Activated CD4-positive, CD25-positive, alpha-beta regulatory T cell treated with anti-CD3 and anti-CD28 coated beads, Interleukin-2, amount 50 U/mL, for 24 hours (primary cell): ENCODE measurements at regions not wholly inside any gene's neighbourhood (a gene's known extent, or its start where the extent isn't known, plus 50 kb on each side); places are given as distances from the start of the nearest gene placed in this dataset.
"Not testable (repeated sequence)": the region's sequence is repeated elsewhere in the genome, so short reads cannot be mapped to it uniquely, and the experiment has no call there.

Experiments used
- ATAC-seq, 2 donors: fragments of 150-1000 bp; cut with Tn5 transposase; one replicate each; pipeline ENCODE4 v1.10.0; 2021; ENCODE audit warnings: mild to moderate bottlenecking in 1 of 2, moderate library complexity in 1 of 2

DNA sequence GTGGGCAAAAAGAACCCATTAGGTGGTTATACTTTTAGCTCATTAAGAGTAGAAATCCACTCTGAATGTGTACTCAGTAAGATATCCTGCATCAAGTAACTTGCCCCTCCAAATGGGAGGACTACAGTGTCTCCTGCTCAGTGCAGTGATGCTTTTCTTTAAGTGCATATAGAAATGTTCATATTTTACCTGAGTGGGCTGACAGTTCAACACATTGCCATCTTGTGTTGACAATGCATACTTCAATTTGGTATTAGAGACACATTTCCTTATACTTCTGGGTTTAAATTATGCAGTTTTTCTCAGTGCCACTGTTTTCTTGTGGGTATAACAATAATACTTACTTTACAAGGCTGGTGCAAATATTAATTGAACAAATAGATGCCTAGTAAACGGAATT is 318.6 kb upstream of the TMPRSS15 start:
- ATAC-seq, result no peak

DNA sequence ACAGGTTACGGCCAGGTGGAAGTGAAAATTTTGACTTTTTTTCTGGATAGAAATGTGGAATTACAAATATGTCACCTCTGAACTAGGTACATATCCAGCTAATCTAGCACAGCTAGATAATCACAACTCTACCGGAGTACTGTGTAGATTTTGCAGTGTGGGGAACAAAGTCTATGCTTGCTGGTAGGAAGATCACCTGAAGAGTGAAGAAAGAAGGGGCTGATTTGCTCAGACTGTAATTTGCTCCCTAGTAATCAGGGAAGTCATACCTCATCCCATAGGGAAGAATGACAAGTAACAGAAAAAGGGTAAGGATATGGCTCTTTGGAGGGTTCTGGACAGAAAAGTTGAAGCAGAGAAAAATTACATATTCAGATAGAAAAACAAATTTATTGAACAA is 319.6 kb upstream of the TMPRSS15 start:
- no peak for ATAC-seq

DNA sequence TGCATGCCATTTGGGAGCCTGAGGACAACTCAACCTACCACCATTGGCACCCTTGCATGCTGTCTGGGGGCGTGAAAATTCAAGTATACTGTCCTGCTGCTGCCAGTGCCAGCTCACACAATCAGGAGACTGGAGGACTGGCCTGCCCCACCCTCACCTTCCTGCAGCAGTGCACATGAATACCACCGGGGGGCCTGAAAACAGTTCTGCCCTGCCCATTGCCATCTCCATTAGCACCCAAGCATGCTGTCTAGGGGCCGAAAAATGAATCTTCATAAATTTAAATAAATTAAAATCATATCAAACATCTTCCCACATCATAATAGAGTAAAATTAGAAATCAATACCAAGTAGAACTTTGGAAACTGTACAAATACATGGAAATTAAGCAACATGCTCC is 322.1 kb upstream of the TMPRSS15 start:
- ATAC-seq, result no peak

DNA sequence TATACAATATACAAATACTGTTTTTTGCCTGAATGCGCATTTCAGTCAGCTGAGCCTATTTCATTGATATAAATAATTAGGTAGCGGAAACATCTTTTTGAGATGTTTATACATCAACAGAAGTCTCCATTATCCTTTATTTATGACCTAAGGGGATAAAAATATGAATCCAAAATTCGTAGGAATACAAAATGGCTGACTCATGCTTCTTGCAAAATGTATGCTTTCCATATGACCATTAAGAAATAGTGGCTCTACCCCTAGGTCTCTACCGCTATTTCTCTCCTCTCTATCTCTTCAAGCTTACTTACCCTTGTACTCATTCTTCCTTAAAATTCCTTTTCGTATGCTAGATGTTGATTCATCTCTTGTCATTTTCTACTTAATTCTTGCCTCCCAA is 338.4 kb upstream of the TMPRSS15 start:
- no peak for ATAC-seq

DNA sequence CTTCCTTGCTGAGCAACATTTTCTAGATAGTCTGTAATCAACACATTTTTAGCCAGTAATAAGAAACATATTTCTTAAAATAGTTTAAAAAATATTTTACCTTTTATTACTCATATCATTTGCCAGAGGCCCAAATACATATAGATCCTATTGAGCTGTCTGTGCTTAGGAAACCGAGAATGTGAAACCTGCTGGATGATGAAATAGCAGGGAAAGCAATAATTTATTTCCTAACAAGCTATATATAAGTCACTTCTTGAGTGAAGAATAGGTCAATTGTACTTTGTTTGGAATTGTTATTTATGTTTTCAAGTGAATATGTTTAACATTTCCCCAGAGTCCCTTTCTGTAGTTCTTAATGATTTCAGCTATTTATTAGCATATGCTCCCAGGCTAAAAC is 339.9 kb upstream of the TMPRSS15 start:
- no peak for ATAC-seq

DNA sequence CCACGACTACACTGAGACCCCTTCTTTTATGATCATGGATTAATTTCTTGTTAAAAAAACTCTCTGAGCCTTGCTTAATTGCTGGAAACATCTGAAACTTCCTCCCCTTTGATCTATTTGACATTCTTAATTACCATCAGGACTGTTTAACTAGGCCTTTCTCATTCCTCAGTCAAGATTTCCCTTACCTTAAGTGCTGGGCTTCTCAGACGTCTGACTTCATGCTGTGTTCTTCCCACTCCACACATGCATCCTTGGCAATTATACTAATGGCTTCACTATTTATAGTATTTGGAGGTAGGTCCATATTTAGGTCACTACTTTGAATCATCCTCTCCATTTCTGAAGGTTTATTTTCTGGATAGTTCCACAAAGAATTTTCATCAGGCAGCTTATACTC is 341.3 kb upstream of the TMPRSS15 start:
- ATAC-seq, result no peak

DNA sequence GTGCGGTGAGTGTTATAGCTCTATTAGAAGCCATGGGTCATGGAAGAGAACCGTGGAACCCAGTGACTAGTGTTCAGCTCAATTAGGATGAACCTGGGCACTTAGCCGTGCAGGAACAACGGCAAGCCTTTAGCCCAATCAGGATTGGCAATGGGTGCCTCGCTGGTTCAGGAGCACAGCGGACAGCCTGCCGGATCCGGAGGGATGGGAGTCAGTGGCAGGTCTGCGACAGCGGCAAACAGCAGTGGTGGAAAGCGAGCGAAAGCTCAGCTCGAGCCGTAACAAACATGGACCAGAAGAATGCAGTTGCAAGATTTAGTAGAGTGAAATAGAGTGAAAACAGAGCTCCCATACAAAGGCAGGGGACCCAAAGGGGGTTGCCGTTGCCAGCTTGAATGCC is 349.3 kb upstream of the TMPRSS15 start:
- ATAC-seq, result not testable (repeated sequence)

DNA sequence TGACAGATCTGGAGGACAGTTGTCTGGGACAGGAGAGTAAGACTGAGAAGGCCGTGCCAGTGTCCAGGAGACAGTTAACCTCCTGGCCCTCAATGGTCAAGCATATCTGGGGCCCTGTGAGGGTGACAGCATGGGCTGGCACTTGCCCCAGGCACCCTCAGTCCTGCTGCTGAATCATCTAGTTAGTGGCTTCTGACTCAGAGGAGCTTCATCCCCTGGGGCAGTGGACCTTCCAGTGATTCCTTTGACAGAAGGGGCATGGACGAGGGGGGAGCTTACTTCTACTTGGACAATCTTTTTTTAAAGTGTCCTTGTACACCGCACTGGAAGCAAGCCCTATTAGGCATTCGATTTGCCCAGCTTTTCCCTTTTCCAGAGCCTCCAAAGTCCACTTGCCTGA is 352.7 kb upstream of the TMPRSS15 start:
- not testable (repeated sequence) for ATAC-seq

DNA sequence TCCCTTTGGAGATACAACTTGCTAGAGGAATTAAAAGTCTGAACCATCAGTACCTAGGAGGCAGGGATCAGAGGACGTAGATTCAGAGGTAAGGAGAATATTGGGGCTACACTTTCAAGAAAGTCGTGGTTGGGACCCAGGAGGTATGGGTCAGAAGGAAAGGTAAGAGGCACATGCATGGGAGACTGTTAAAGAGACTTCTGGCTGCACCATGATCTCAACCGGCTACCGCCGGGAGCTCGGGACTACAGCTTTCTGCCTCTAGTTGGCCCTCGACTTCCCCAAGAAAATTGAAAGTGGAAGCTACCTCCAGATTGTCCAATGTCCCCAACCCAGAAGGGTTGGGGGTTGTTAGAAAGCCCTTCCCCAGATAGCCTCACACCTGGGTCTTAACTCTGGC is 355.7 kb upstream of the TMPRSS15 start:
- ATAC-seq, result no peak

DNA sequence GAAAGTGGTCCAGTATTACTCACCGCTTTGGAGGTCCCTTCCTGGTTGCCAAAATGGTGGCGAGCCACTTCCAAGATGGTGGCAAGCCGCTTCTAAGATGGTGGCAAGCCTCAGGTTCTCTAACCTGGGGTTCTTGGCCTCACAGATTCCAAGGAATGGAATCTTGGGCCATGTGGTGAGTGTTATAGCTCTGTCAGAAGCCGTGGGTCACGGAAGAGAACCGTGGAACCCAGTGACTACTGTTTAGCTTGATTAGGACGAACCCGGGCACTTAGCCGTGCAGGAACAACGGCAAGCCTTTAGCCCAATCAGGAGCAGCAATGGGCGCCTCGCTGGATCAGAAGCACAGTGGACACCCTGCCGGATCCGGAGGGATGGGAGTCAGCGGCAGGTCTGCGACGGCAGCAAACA is 356.2 kb upstream of the TMPRSS15 start:
- no peak for ATAC-seq

DNA sequence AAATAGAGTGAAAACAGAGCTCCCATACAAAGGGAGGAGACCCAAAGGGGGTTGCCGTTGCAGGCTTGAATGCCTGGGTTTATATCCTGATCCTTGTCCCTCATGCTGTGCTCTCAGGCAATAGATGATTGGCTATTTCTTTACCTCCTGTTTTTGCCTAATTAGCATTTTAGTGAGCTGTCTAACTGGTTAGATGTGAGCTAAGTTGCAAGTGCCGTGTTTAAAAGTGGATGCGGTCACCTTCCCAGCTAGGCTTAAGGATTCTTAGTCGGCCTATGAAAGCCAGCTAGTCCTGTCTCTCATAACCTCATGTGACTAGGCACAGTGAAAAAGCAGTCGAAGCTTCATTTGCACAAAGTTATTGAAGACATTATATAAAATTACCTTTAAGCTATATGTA is 356.7 kb upstream of the TMPRSS15 start:
- ATAC-seq, result no peak

DNA sequence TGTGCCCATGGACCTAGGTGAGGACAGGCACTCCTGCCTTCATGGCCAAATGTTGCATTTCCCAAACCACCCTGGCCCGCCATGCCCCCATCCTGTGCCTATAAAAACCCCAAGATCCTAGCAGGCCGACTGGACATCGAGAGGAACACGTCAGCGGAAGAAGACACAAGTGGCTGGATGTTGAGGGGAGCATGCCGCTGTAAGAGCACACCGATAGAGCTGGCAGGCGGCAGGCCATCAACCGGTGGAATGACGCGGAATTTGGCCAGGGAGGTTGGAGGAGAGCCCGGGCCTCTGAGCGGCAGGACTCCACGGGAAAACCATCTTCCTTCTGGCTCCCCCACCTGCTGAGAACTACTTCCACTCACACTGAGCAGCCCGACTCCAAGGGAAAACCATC is 361.1 kb upstream of the TMPRSS15 start:
- ATAC-seq, result no peak

DNA sequence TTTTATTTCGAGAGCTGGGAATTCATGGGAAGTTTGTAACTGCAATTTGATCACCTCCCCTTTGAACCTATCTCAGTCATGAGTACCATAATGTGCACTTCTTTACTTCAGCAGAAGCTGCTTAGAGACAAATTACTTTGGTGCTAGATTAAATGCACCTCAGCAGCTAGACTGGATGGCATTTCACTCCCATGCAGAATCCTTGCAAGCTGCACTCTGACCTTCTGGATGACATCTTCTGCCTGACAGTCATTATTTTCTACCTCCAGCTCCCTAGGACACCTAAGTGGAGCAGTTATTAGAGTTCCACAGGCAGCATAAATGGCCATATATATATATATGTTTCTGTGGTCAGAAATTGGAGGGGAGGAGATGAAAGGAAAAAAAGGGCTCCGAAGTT is 366.0 kb upstream of the TMPRSS15 start:
- no peak for ATAC-seq

DNA sequence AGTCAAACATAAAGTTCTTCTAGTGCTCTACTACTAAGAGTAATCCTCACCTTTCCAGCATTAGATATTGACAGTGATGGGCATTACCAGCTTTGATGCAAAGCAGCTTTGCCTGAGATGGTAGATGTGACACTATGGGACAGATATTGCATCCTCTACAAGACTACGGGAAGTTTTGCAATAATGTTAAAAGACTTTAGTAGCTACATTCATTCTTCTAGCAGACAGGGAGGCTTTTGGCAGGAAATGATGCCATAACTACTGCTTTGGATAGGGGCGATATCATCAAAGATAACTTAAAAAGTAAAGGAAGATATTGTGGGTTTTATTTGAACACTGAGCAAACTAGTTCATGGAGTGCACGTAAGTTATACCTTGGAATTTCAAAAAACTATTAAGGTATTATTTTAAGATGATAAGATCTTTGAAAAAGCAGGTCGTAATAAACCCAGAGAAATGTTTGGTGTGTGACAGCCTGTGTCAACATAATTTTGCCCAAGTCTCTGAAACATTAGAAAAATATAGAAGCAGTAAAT is 368.3 kb upstream of the TMPRSS15 start:
- no peak for ATAC-seq

DNA sequence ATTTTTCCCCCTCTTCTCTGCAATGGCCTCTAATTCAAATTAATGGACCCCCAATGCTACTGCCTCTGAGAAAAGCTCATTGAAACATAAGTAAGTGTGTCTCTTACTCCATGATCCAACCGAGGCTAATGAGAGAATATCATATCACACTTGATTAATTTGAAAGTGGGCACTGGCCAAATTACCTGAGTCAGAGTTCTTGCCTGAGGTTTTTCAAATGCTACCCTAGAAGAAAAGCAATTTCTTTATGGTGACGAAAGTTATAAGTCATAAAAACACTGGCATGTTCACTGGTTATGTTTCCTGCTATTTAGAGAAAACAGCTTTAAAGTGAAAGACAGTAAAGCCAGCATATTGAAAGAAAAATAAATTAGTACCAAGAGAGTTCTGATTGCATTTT is 368.8 kb upstream of the TMPRSS15 start:
- no peak for ATAC-seq

DNA sequence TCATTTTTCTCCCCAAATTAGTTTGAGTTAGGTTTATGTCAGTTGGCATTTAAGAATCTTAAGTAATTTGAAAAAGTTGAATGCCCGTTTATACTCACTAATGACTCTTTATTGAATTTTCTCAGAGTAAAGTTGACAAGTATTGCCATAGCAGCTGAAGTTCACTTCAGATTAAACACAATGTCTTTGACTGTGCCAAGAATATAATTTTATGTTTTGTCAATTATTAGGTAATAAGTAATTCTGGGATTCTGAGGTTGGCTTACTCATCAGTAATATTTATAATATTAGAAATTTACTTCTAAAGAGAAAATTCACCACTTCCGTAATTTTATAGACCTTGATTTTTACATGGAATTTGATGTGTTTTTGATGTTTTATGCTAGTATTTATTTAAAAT is 369.3 kb upstream of the TMPRSS15 start:
- no peak for ATAC-seq

DNA sequence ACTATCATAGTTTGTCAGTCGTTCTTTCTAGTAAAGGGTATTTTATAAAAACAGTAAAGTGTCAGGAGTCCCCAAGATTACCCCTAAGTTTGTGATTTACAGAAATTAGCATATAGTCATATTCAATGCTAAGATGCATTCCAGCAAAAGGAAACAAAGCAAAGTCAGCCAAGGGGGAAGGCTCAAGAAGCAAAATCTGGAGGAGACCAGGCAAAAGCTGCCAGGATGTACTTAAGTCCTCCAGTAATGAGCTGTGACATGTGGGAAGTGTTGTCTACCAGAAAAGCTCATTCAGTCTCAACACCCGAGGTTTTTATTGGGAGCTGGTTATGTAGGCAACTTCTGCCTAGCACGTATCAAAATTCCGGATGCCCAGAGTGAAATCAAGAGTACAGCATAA is 373.4 kb upstream of the TMPRSS15 start:
- no peak for ATAC-seq

DNA sequence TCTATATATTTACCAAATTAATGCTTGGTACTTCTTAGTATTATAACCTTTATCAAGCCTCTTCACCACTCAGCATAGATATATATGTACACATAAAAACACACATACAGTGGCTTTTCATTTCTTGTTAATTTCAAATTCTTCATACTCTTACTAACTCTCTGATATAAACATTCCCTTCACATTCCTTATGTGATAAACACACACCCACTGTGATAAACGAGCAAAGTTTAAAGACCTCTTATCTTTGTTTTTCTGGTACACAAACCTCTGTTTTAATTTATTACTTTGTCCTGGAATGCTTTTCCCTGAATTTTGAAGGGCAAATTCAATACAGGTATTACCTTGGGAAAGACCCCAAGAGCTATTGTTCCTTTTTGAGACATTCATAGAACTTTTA is 379.1 kb upstream of the TMPRSS15 start:
- no peak for ATAC-seq

DNA sequence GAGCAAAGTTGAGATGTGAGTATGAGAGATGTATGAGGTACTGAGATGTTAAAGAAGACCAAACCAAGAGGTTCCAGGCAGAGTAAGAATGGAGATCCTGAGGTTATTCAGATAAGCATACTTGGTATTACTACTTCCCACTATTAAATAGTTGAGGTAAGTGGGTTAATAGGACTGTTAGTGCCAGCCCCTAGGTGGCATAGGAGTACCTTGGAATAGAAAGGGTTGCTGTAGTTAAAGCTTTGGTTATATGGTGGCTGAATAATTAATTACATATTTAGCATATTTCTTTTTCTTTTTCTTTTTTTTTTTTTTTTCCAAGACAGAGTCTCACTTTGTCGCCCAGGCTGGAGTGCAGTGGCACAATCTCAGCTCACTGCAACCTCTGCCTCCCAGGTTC is 397.9 kb upstream of the TMPRSS15 start:
- no peak for ATAC-seq

DNA sequence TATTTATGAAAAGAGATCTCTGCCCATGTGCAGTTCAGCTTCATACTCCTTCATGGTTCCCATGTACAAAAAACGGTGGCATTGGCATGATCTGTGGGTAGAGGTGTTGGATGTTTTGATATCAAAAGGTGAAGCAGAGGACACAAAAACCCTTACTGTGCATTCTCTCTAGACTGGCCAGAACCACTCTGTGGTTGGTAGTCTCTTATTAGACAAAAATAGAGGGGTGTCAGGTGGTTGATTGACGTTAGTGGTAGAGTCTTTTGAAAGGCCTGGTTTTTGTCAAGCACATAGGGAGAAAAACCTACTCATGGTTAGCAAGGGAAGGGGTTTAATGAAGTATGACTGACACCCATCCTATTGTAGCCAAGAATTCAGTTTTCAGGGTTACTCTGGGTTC is 400.0 kb upstream of the TMPRSS15 start:
- no peak for ATAC-seq

DNA sequence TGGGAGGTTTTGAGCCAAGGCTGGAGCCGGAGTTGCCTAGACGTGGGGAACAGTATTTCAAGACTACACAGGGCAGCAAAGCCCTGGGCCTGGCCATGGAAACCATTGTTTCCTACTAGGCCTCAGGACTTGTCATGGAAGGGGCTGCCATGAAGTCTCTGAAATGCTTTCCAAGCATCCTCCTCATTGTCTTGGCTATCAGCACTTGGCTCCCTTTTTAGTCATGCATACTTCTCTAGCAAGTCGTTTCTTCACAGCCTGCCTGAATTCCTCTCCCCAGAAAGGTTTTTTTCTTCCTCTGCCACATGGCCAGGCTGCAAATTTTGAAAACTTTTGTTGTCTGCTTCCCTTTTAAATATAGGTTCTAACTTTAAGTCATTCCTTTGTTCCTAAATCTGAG is 406.6 kb upstream of the TMPRSS15 start:
- ATAC-seq, result no peak

DNA sequence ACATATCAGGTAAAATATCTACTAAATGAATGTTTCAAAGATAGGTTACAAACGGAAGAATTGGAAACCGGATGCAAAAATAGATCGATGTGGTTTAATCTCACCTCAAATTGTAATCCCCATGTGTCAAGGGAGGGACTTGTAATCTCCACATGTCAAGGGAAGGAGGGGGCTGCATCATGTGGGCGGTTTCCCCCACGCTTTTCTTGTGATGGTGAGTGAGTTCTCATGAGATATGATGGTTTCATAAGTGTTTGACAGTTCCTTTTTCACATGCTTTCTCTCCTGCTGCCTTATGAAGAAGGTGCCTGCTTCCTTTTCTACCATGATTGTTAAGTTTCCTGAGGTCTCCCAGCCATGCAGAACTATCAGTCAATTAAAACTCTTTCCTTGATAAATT is 408.7 kb upstream of the TMPRSS15 start:
- no peak for ATAC-seq

DNA sequence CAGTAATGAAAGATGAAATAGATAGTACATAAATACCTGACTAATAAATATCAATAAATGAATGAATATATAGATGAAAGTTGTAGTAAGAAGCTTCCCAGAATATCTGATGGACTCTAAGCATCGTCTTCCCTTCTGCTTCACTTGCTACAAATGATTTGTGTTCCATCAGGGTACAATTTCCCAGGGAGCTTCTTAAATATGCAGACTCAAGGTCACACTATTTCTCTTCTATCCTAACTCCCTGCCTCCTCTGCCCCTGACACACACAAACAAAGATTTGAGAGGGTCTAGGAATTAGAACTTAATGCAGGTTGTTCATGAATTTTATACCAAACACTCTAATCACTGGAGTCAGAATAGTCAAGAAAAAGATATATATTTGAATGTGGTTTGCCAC is 415.9 kb upstream of the TMPRSS15 start:
- ATAC-seq, result no peak

DNA sequence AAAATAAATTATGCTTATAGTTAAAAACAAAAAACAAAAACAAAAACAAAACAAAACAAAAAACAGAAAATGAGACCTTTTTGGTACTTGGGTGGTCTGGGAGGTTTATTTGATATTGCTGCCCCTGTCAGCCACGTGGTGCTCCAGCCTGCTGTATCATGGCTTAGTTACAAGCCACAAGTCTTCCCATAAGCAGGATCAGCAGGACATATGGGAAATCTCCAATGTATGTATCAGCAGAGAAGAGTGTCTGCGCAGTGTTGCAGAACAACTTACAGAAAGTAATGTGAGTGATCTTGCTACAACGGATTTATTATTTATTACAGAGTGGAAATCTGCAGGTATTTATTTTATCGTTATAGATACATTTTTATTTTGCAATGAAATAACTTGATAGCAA is 423.0 kb upstream of the TMPRSS15 start:
- no peak for ATAC-seq

DNA sequence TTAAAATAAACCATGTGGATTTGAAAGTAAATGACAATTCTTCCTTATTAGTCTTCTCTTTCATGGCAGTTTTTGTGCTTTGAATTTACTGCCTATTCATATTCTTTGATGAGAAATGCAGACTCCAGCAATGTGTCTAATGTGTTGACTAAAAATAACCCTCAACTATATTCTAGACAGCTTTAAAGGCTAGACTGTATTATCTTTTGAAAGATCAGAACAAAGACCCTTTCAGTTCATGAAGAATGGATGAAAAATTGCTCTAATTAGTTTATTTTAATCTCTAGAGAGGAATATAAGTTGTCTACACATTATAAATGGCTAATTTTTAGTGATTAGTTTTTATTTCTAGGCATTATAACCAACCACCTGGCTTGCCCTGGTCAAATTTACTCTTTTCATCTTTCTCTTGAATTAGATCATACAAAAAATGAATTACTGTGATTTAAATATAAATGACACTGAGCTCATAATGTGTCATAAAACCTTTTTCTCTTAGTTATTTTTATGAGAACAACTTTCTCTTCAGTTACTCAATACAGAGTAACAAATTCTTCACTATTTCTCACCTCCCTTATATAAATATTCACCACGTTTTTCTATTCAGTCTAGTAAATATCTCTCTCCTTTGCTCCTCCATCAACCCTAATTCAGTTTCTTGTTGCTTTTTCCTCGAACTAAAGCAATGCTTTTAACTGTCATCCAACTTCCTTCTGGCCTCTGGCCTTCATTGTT is 428.5 kb upstream of the TMPRSS15 start:
- ATAC-seq, result no peak
